H1 (cell line): ENCODE measurements at regions not wholly inside any gene's neighbourhood (a gene's known extent, or its start where the extent isn't known, plus 50 kb on each side); places are given as distances from the start of the nearest gene placed in this dataset.
"Not testable (repeated sequence)": the region's sequence is repeated elsewhere in the genome, so short reads cannot be mapped to it uniquely, and the experiment has no call there.

ENCODE experiments used
- CTCF ChIA-PET: fragments of 300-600 bp; sonication (Branson Sonifier 250); formaldehyde crosslinking; loops from one replicate; lab custom pipeline; 2021; ENCODE audit not compliant: partially characterized antibody; lab: Charles Lee
- POLR2A ChIA-PET: fragments of 300-600 bp; sonication (Branson Sonifier 250); formaldehyde crosslinking; loops from one replicate; lab custom pipeline; 2021; ENCODE audit warnings: inconsistent platforms; ENCODE audit not compliant: partially characterized antibody; lab: Charles Lee
- DNase-seq, 2 experiments: peaks; one replicate each; pipeline versions ENCODE4 v3.0.0 to v3.0.0-alpha.2; 2010 to 2022; ENCODE audit warnings: low spot score in 2 of 2, low read depth in 1 of 2, mixed read lengths in 1 of 2
- FAIRE-seq: peaks from 2 replicates; lab custom pipeline; 2011; peaks lifted over from hg19 to GRCh38; lab: Jason Lieb, UNC
- H2AFZ ChIP-seq: 2 replicates; pipeline ENCODE4 v1.8.1; 2012; ENCODE audit warnings: low read length, inconsistent platforms
- H2AK5ac ChIP-seq: 2 replicates; pipeline ENCODE4 v1.6.1; 2013; ENCODE audit warnings: low read depth, low read length
- H2BK120ac ChIP-seq: replicated peaks from 2 replicates; pipeline ENCODE3; 2013; ENCODE audit warnings: low read depth, low read length, inconsistent platforms
- H2BK12ac ChIP-seq: 2 replicates; pipeline ENCODE4 v1.6.1; 2013; ENCODE audit warnings: low read depth, low read length
- H2BK15ac ChIP-seq: 2 replicates; pipeline ENCODE4 v1.6.1; 2013; ENCODE audit warnings: low read length
- H2BK20ac ChIP-seq: 2 replicates; pipeline ENCODE4 v1.6.1; 2013; ENCODE audit warnings: low read length
- H2BK5ac ChIP-seq: 2 replicates; pipeline ENCODE4 v1.6.1; 2013; ENCODE audit warnings: low read depth, low read length
- H3K14ac ChIP-seq: 2 replicates; pipeline ENCODE4 v1.6.1; 2013; ENCODE audit warnings: inconsistent platforms; ENCODE audit not compliant: insufficient read length
- H3K18ac ChIP-seq: 2 replicates; pipeline ENCODE4 v1.6.1; 2013; ENCODE audit warnings: low read length; ENCODE audit errors: extremely low read depth
- H3K23ac ChIP-seq: 2 replicates; pipeline ENCODE4 v1.6.1; 2013; ENCODE audit warnings: inconsistent platforms; ENCODE audit not compliant: insufficient read length
- H3K23me2 ChIP-seq: 2 replicates; pipeline ENCODE4 v1.6.1; 2013; ENCODE audit warnings: low read depth, low read length
- H3K27ac ChIP-seq: 2 replicates; pipeline ENCODE4 v1.6.1; 2011; ENCODE audit warnings: low read depth, low read length, inconsistent platforms
- H3K27me3 ChIP-seq, 4 experiments: replicated peaks in 1 of 4; 1 replicate in 1 of 4; 2 replicates in 3 of 4; pipeline versions ENCODE4 v1.6.1 to v1.8.1; 2011 to 2013; ENCODE audit warnings: low read length in 3 of 4, mild to moderate bottlenecking in 3 of 4, inconsistent platforms in 2 of 4, mixed read lengths in 2 of 4, moderate library complexity in 1 of 4; ENCODE audit not compliant: control insufficient read depth in 3 of 4, insufficient read depth in 3 of 4; ENCODE audit errors: extremely low read depth in 1 of 4
- H3K36me3 ChIP-seq, 4 experiments: 2 replicates each; pipeline versions ENCODE4 v1.6.1 to v1.8.1; 2011 to 2013; ENCODE audit warnings: mild to moderate bottlenecking in 4 of 4, low read length in 3 of 4, moderate library complexity in 2 of 4, control low read depth in 1 of 4, inconsistent platforms in 1 of 4; ENCODE audit not compliant: insufficient read depth in 4 of 4, control insufficient read depth in 2 of 4
- H3K4ac ChIP-seq: replicated peaks from 2 replicates; pipeline ENCODE3; 2013; ENCODE audit warnings: low read length, low read depth, mixed read lengths, inconsistent platforms; ENCODE audit not compliant: insufficient read length
- H3K4me1 ChIP-seq, 4 experiments: replicated peaks in 1 of 4; 1 replicate in 1 of 4; 2 replicates in 3 of 4; pipeline versions ENCODE4 v1.6.1 to v1.8.1; 2011 to 2013; ENCODE audit warnings: low read length in 3 of 4, inconsistent platforms in 2 of 4, mixed read lengths in 1 of 4; ENCODE audit not compliant: insufficient read depth in 4 of 4, control insufficient read depth in 3 of 4
- H3K4me2 ChIP-seq, 2 experiments: 2 replicates each; pipeline versions ENCODE4 v1.6.1 to v1.8.1; 2011 to 2013; ENCODE audit warnings: low read depth in 2 of 2, low read length in 2 of 2, control low read depth in 1 of 2, inconsistent platforms in 1 of 2, mild to moderate bottlenecking in 1 of 2; ENCODE audit not compliant: insufficient read depth in 1 of 2
- H3K4me3 ChIP-seq, 4 experiments: fragments of 200-600, 300-600 bp in 1 of 4; sonication (generic), shearing (Covaris generic), sonication (Bioruptor Twin) in 1 of 4; 2 replicates each; pipeline versions ENCODE4 v1.5.1 to v1.8.1; 2011 to 2016; ENCODE audit warnings: low read length in 4 of 4, low read depth in 3 of 4, control low read depth in 2 of 4, inconsistent platforms in 2 of 4, mild to moderate bottlenecking in 2 of 4, mixed read lengths in 1 of 4, moderate library complexity in 1 of 4; ENCODE audit not compliant: insufficient read depth in 2 of 4; ENCODE audit errors: extremely low read depth in 1 of 4
- H3K56ac ChIP-seq: replicated peaks from 2 replicates; pipeline ENCODE3; 2013; ENCODE audit warnings: low read depth, mild to moderate bottlenecking, mixed read lengths, low read length, inconsistent platforms; ENCODE audit not compliant: insufficient read length
- H3K79me1 ChIP-seq: 2 replicates; pipeline ENCODE4 v1.6.1; 2013; ENCODE audit warnings: low read depth, low read length, control low read depth
- H3K79me2 ChIP-seq, 2 experiments: 2 replicates each; pipeline versions ENCODE4 v1.6.1 to v1.8.1; 2012 to 2013; ENCODE audit warnings: low read length in 2 of 2, mild to moderate bottlenecking in 2 of 2, inconsistent platforms in 1 of 2; ENCODE audit not compliant: insufficient read depth in 2 of 2, control insufficient read depth in 1 of 2
- H3K9ac ChIP-seq, 4 experiments: replicated peaks in 1 of 4; 1 replicate in 1 of 4; 2 replicates in 3 of 4; pipeline versions ENCODE4 v1.6.1 to v1.8.1; 2011 to 2013; ENCODE audit warnings: low read depth in 3 of 4, low read length in 3 of 4, control low read depth in 2 of 4, mild to moderate bottlenecking in 2 of 4, moderate library complexity in 2 of 4, inconsistent platforms in 1 of 4; ENCODE audit errors: extremely low read depth in 1 of 4
- H3K9me3 ChIP-seq, 2 experiments: 2 replicates each; pipeline versions ENCODE4 v1.6.1 to v1.8.1; 2012 to 2013; ENCODE audit warnings: mild to moderate bottlenecking in 2 of 2, moderate library complexity in 2 of 2, control low read depth in 1 of 2, inconsistent platforms in 1 of 2, low read depth in 1 of 2, low read length in 1 of 2, mixed read lengths in 1 of 2; ENCODE audit not compliant: insufficient read depth in 2 of 2
- H4K20me1 ChIP-seq, 2 experiments: replicated peaks in 1 of 2; 2 replicates each; pipeline versions ENCODE3 to v1.8.1; 2011 to 2013; ENCODE audit warnings: inconsistent platforms in 2 of 2, low read length in 2 of 2, mild to moderate bottlenecking in 1 of 2; ENCODE audit not compliant: insufficient read depth in 2 of 2, control insufficient read depth in 1 of 2
- H4K5ac ChIP-seq: 2 replicates; pipeline ENCODE4 v1.6.1; 2013; ENCODE audit warnings: low read length, low read depth, mixed read lengths, inconsistent platforms; ENCODE audit not compliant: insufficient read length
- H4K8ac ChIP-seq: 2 replicates; pipeline ENCODE4 v1.8.0; 2013; ENCODE audit warnings: mild to moderate bottlenecking, moderate library complexity, low read length, inconsistent platforms; ENCODE audit not compliant: insufficient read depth; ENCODE audit errors: extremely low read depth
- H4K91ac ChIP-seq: replicated peaks from 2 replicates; pipeline ENCODE3; 2013; ENCODE audit warnings: low read length, mixed read lengths, inconsistent platforms; ENCODE audit not compliant: insufficient read length
- TCF12 ChIP-seq: IDR thresholded peaks from 2 replicates; pipeline ENCODE4 v1.6.1; 2011; ENCODE audit warnings: low read depth, mild to moderate bottlenecking, low read length
- TEAD4 ChIP-seq: IDR thresholded peaks from 2 replicates; pipeline ENCODE4 v1.6.1; 2012; ENCODE audit warnings: low read depth, low read length, inconsistent platforms, mixed read lengths
- WGBS, 2 experiments: shearing (Covaris generic) in 1 of 2; methylation state at CpG; one replicate each; pipeline versions ENCODE4 v1.1.6 to v1.1.7; 2013 to 2015; ENCODE audit warnings: low lambda C conversion rate in 2 of 2, mixed read lengths in 2 of 2, inconsistent platforms in 1 of 2, low coverage in 1 of 2, missing lambda C conversion rate in 1 of 2; ENCODE audit not compliant: insufficient replicate concordance in 2 of 2, insufficient coverage in 1 of 2, insufficient read length in 1 of 2; ENCODE audit errors: extremely low coverage in 1 of 2, missing lambda C conversion rate in 1 of 2; 5-methylcytosine and 5-hydroxymethylcytosine counted together

- H3K23ac ChIP-seq, H4K20me1 ChIP-seq, H4K91ac ChIP-seq, H2AK5ac ChIP-seq, FAIRE-seq, H4K5ac ChIP-seq, H3K9ac ChIP-seq, H3K27me3 ChIP-seq, H4K8ac ChIP-seq, H2BK20ac ChIP-seq, H2BK15ac ChIP-seq, H2BK5ac ChIP-seq, H3K36me3 ChIP-seq, POLR2A ChIA-PET, H3K4ac ChIP-seq, H2BK120ac ChIP-seq, H3K23me2 ChIP-seq, CTCF ChIA-PET, H3K4me1 ChIP-seq, H3K18ac ChIP-seq, H2BK12ac ChIP-seq, H3K27ac ChIP-seq, H3K56ac ChIP-seq, H3K4me2 ChIP-seq, H3K14ac ChIP-seq, H3K79me2 ChIP-seq, DNase-seq, H2AFZ ChIP-seq, H3K4me3 ChIP-seq, H3K79me1 ChIP-seq: not testable (repeated sequence)
- TF ChIP-seq TCF12 (0 out of 2 replicates have a peak, but pooled peaks have one; percentile 13), TEAD4 (peak; percentile 84)
- 91% methylated on average over 5 of the region's 5 CpGs; no CpG with 5 or more reads in 1 of the 2 experiments for WGBS, 2 experiments
- peaks cover 17 to 23% of the 10 kb centered on the region in 2 experiments for H3K9me3 ChIP-seq
These were observed 277.9 kb downstream of the LPIN1 start for GRCh38 chr2:12024197-12024907.
